HepG2 (cell line): ENCODE measurements at regions not wholly inside any gene's neighbourhood (a gene's known extent, or its start where the extent isn't known, plus 50 kb on each side); places are given as distances from the start of the nearest gene placed in this dataset.

Experiments
- ATAC-seq: fragments of 200-7000 bp; cut with Tn5 transposase; 3 replicates; pipeline ENCODE4 v1.9.1; 2020; ENCODE audit warnings: mild to moderate bottlenecking, moderate library complexity
- BruUV-seq: library from RNA; stranded (reverse); fragments of 400-500 nt; replicated peaks from 2 replicates; lab custom pipeline; 2021; lab: Mats Ljungman, UMichigan
- CTCF ChIA-PET: fragments of 300-600 bp; formaldehyde crosslinking; extraction: SDS; loops from one replicate; lab custom pipeline; 2021; ENCODE audit warnings: low total read pairs, inconsistent platforms, low intra/inter-chr PET ratio; lab: Yijun Ruan, JAX
- POLR2A ChIA-PET: fragments of 350-600 bp; sonication (Branson Sonifier 250); formaldehyde crosslinking; loops from one replicate; lab custom pipeline; 2020; ENCODE audit warnings: antibody characterized with exemption, inconsistent platforms; lab: Yijun Ruan, JAX
- DNase-seq: peaks from one replicate; pipeline ENCODE4 v3.0.0-alpha.2; 2015; ENCODE audit warnings: low spot score
- FAIRE-seq: peaks from 3 replicates; lab custom pipeline; 2011; peaks lifted over from hg19 to GRCh38; lab: Jason Lieb, UNC
- H2AFZ ChIP-seq: one replicate; pipeline ENCODE4 v1.6.1; 2011; ENCODE audit warnings: low read length, inconsistent platforms
- H3K27ac ChIP-seq: fragments of 300-600 bp; 3 replicates; pipeline ENCODE4 v1.8.0; 2011; ENCODE audit warnings: mixed run types, mild to moderate bottlenecking, mixed read lengths, low read length, inconsistent platforms; ENCODE audit not compliant: insufficient read depth; ENCODE audit errors: extremely low read length
- H3K27me3 ChIP-seq, 2 experiments: fragments of 200-600 bp in 1 of 2; 2 replicates in 1 of 2; 3 replicates in 1 of 2; pipeline versions ENCODE4 v1.6.0 to v1.8.0; 2011; ENCODE audit warnings: low read length in 2 of 2, mild to moderate bottlenecking in 2 of 2, moderate library complexity in 2 of 2, inconsistent platforms in 1 of 2; ENCODE audit not compliant: insufficient read depth in 2 of 2, control insufficient read depth in 1 of 2
- H3K36me3 ChIP-seq, 2 experiments: fragments of 200-600 bp in 1 of 2; replicated peaks in 1 of 2; 2 replicates in 1 of 2; 3 replicates in 1 of 2; pipeline versions ENCODE4 v1.5.1 to v1.8.0; 2011; ENCODE audit warnings: low read length in 2 of 2, inconsistent platforms in 1 of 2; ENCODE audit not compliant: insufficient read depth in 2 of 2, control insufficient read depth in 1 of 2
- H3K4me1 ChIP-seq: 2 replicates; pipeline ENCODE4 v1.5.1; 2012; ENCODE audit warnings: low read length, inconsistent platforms; ENCODE audit not compliant: insufficient read depth
- H3K4me2 ChIP-seq: 2 replicates; pipeline ENCODE4 v1.6.0; 2011; ENCODE audit warnings: low read depth, low read length, inconsistent platforms
- H3K4me3 ChIP-seq, 3 experiments: fragments of 200-600 bp in 1 of 3; sonication (generic), shearing (Covaris generic) in 1 of 3; replicated peaks in 1 of 3; 2 replicates each; pipeline ENCODE4 v1.5.1; 2011 to 2016; ENCODE audit warnings: low read length in 3 of 3, inconsistent platforms in 2 of 3, low read depth in 2 of 3, mild to moderate bottlenecking in 2 of 3, control low read depth in 1 of 3, mixed read lengths in 1 of 3; ENCODE audit not compliant: insufficient read depth in 1 of 3
- H3K79me2 ChIP-seq: one replicate; pipeline ENCODE4 v1.6.1; 2011; ENCODE audit warnings: low read length, inconsistent platforms; ENCODE audit not compliant: insufficient read depth
- H3K9ac ChIP-seq: 2 replicates; pipeline ENCODE4 v1.6.0; 2011; ENCODE audit warnings: mild to moderate bottlenecking, low read depth, low read length, inconsistent platforms; ENCODE audit not compliant: insufficient read depth
- H3K9me3 ChIP-seq: 2 replicates; pipeline ENCODE4 v1.5.1; 2012; ENCODE audit warnings: mild to moderate bottlenecking, low read length
- H4K20me1 ChIP-seq: 2 replicates; pipeline ENCODE4 v1.6.0; 2011; ENCODE audit warnings: inconsistent platforms, mild to moderate bottlenecking, low read length, moderate library complexity; ENCODE audit not compliant: insufficient read depth
- CEBPB ChIP-seq: IDR thresholded peaks from 2 replicates; pipeline ENCODE4 v1.6.1; 2011; ENCODE audit warnings: low read depth, low read length, improper control_type of control experiment, borderline replicate concordance
- GFI1 ChIP-seq: sonication (generic); formaldehyde crosslinking; IDR thresholded peaks from 2 replicates; pipeline ENCODE4 v1.5.0; 2020; ENCODE audit warnings: missing genetic modification reagents, mild to moderate bottlenecking, borderline replicate concordance
- PAF1 ChIP-seq: IDR thresholded peaks from 2 replicates; pipeline ENCODE4 v1.6.1; 2016; ENCODE audit warnings: missing genetic modification reagents, missing compliant biosample characterization
- POLR2AphosphoS2 ChIP-seq: IDR thresholded peaks from 2 replicates; pipeline ENCODE4 v1.6.1; 2011; ENCODE audit warnings: low read depth, low read length, improper control_type of control experiment
- RBAK ChIP-seq: sonication (generic); formaldehyde crosslinking; IDR thresholded peaks from 2 replicates; pipeline ENCODE4 v1.5.1; 2020; ENCODE audit warnings: mild to moderate bottlenecking, missing genetic modification reagents
- SIN3A ChIP-seq: IDR thresholded peaks from 2 replicates; pipeline ENCODE4 v1.6.1; 2011; ENCODE audit warnings: low read depth, mild to moderate bottlenecking, control low read depth, low read length, borderline replicate concordance
- TAF1 ChIP-seq: sonication (generic); formaldehyde crosslinking; IDR thresholded peaks from 2 replicates; pipeline ENCODE4 v1.4.0; 2020; ENCODE audit warnings: missing genetic modification reagents
- ZFP1 ChIP-seq: IDR thresholded peaks from 2 replicates; pipeline ENCODE4 v1.6.1; 2016
- ZFY ChIP-seq: sonication (generic); formaldehyde crosslinking; IDR thresholded peaks from 2 replicates; pipeline ENCODE4 v1.4.0; 2020; ENCODE audit warnings: missing genetic modification reagents
- ZNF234 ChIP-seq: sonication (generic); formaldehyde crosslinking; conservative IDR thresholded peaks from 2 replicates; pipeline ENCODE4 v1.5.1; 2020; ENCODE audit warnings: mild to moderate bottlenecking, missing genetic modification reagents
- ZNF263 ChIP-seq: sonication (generic); formaldehyde crosslinking; IDR thresholded peaks from 2 replicates; pipeline ENCODE4 v1.4.0; 2020; ENCODE audit warnings: missing genetic modification reagents
- ZNF530 ChIP-seq: sonication (generic); formaldehyde crosslinking; IDR thresholded peaks from 2 replicates; pipeline ENCODE4 v1.5.0; 2020; ENCODE audit warnings: low read depth, mild to moderate bottlenecking, missing genetic modification reagents
- ZNF570 ChIP-seq: sonication (generic); formaldehyde crosslinking; IDR thresholded peaks from 2 replicates; pipeline ENCODE4 v1.4.0; 2020; ENCODE audit warnings: mild to moderate bottlenecking, missing genetic modification reagents, borderline replicate concordance
- ZNF572 ChIP-seq: sonication (generic); formaldehyde crosslinking; IDR thresholded peaks from 2 replicates; pipeline ENCODE4 v1.5.1; 2020; ENCODE audit warnings: mild to moderate bottlenecking, missing genetic modification reagents
- ZNF75D ChIP-seq: sonication (generic); formaldehyde crosslinking; IDR thresholded peaks from 2 replicates; pipeline ENCODE4 v1.8.1; 2023; ENCODE audit warnings: missing genetic modification reagents, mild to moderate bottlenecking, borderline replicate concordance
- WGBS: methylation state at CpG from one replicate; pipeline ENCODE4 v1.1.6; 2017; ENCODE audit warnings: low lambda C conversion rate; 5-methylcytosine and 5-hydroxymethylcytosine counted together
- in situ Hi-C: cut with HindIII; loops from 2 replicates; pipeline ENCODE4 v1.10.0; 2017; ENCODE audit warnings: low pct_unique_long_range_greater_than_20kb; ENCODE audit not compliant: extremely low pct_ligation_motif_present
- intact Hi-C: fragments of 100-400 bp; cut with micrococcal nuclease; formaldehyde crosslinking; loops from one replicate; pipeline ENCODE4 v1.10.0; 2022; ENCODE audit not compliant: unreplicated experiment
- TF ChIP-seq, protein P1 (sequence below): IDR thresholded peaks from 2 replicates; pipeline ENCODE4 v1.6.1; 2016; ENCODE audit warnings: low read depth, missing genetic modification reagents, missing compliant biosample characterization
- TF ChIP-seq, protein P2 (sequence below): sonication (generic); formaldehyde crosslinking; IDR thresholded peaks from 2 replicates; pipeline ENCODE4 v1.4.0; 2020; ENCODE audit warnings: missing genetic modification reagents

DNA sequence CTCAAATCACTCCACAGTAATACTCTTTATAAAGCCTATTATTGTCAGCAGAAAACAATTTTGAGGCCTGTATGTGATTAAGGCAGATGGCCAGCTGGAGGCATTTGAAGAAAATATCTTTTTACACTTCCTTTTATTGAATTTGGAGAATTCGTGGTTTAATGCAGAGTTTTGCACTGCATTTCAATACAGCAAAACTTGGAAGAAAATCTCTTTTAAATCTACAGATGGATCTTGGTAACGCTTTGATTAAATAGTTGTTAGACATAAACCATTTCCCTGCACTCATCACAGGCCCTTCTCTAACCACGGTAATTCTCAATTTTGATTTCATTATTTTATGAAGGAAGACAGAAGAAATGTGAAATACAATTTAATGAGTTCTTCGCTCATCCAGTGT, 185.7 kb downstream of the RFC3 start:
- ATAC-seq (no peak), FAIRE-seq (no peak)

DNA sequence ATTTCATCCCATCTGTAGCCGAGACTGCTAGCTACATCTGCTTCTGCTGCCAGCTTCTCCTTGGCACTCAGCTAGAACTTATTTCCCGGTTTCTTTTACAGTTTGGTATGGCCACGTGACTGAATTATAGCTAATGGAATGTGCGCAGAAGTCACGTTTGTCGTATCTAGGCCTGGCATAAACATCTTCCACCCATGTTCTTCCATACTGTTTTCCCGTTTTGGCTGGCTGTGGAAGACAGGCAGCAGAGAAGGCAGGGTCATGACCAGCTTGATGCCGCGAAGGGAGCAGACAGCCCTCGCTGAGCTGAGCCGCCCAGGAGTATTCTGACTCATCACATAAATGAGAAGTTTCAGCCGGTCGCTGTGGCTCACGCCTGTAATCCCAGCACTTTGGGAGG, 186.7 kb downstream of the RFC3 start:
- H3K9ac ChIP-seq, result no peak overlapping the region
- no peaks in the 10 kb centered on the region for H3K9me3 ChIP-seq
- no peak overlapping the region for H3K27ac ChIP-seq
- intact Hi-C loops, result no loop called here
- POLR2A ChIA-PET, result no interaction called here
- no peaks in the 10 kb centered on the region for H3K36me3 ChIP-seq
- 95% methylated on average over 12 of the region's 14 CpGs for WGBS
- DNase-seq, result no peak
- no peaks in the 10 kb centered on the region for H3K79me2 ChIP-seq
- no TSS peak for BruUV-seq
- peaks cover 9% of the 10 kb centered on the region; the same call in 1 of the 2 replicates for H3K4me1 ChIP-seq
- H3K4me3 ChIP-seq, result no peak overlapping the region
- no peaks in the 10 kb centered on the region for H3K27me3 ChIP-seq
- CTCF ChIA-PET, result no interaction called here
- no peak overlapping the region for H2AFZ ChIP-seq
- no peak for FAIRE-seq
- no peak overlapping the region for H3K4me2 ChIP-seq
- in situ Hi-C loops, result no loop called here
- ATAC-seq, result no peak
- no peaks in the 10 kb centered on the region for H4K20me1 ChIP-seq
- no peak for TF ChIP-seq ZFY (CRISPR knock-in tag)
- TF ChIP-seq ZNF234 (CRISPR knock-in tag), result no peak
- no peak for TF ChIP-seq TAF1
- no peak for TF ChIP-seq GFI1 (CRISPR knock-in tag)
- no peak for TF ChIP-seq CEBPB
- no peak for TF ChIP-seq ZNF570 (CRISPR knock-in tag)
- TF ChIP-seq, protein P1, sequence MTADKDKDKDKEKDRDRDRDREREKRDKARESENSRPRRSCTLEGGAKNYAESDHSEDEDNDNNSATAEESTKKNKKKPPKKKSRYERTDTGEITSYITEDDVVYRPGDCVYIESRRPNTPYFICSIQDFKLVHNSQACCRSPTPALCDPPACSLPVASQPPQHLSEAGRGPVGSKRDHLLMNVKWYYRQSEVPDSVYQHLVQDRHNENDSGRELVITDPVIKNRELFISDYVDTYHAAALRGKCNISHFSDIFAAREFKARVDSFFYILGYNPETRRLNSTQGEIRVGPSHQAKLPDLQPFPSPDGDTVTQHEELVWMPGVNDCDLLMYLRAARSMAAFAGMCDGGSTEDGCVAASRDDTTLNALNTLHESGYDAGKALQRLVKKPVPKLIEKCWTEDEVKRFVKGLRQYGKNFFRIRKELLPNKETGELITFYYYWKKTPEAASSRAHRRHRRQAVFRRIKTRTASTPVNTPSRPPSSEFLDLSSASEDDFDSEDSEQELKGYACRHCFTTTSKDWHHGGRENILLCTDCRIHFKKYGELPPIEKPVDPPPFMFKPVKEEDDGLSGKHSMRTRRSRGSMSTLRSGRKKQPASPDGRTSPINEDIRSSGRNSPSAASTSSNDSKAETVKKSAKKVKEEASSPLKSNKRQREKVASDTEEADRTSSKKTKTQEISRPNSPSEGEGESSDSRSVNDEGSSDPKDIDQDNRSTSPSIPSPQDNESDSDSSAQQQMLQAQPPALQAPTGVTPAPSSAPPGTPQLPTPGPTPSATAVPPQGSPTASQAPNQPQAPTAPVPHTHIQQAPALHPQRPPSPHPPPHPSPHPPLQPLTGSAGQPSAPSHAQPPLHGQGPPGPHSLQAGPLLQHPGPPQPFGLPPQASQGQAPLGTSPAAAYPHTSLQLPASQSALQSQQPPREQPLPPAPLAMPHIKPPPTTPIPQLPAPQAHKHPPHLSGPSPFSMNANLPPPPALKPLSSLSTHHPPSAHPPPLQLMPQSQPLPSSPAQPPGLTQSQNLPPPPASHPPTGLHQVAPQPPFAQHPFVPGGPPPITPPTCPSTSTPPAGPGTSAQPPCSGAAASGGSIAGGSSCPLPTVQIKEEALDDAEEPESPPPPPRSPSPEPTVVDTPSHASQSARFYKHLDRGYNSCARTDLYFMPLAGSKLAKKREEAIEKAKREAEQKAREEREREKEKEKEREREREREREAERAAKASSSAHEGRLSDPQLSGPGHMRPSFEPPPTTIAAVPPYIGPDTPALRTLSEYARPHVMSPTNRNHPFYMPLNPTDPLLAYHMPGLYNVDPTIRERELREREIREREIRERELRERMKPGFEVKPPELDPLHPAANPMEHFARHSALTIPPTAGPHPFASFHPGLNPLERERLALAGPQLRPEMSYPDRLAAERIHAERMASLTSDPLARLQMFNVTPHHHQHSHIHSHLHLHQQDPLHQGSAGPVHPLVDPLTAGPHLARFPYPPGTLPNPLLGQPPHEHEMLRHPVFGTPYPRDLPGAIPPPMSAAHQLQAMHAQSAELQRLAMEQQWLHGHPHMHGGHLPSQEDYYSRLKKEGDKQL (CRISPR knock-in tag), result no peak
- no peak for TF ChIP-seq ZNF572 (CRISPR knock-in tag)

More for the DNA sequence above, 185.7 kb downstream of the RFC3 start:
- TF ChIP-seq, protein P2, sequence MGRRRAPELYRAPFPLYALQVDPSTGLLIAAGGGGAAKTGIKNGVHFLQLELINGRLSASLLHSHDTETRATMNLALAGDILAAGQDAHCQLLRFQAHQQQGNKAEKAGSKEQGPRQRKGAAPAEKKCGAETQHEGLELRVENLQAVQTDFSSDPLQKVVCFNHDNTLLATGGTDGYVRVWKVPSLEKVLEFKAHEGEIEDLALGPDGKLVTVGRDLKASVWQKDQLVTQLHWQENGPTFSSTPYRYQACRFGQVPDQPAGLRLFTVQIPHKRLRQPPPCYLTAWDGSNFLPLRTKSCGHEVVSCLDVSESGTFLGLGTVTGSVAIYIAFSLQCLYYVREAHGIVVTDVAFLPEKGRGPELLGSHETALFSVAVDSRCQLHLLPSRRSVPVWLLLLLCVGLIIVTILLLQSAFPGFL, result no peak
- no peak for TF ChIP-seq RBAK (CRISPR knock-in tag)
- TF ChIP-seq ZFP1 (CRISPR knock-in tag), result no peak
- TF ChIP-seq ZNF75D (CRISPR knock-in tag), result no peak
- TF ChIP-seq ZNF530 (CRISPR knock-in tag), result no peak
- no peak for TF ChIP-seq PAF1 (CRISPR knock-in tag)
- TF ChIP-seq SIN3A, result no peak
- TF ChIP-seq ZNF263 (CRISPR knock-in tag), result no peak
- no peak for TF ChIP-seq POLR2AphosphoS2
- CTCF ChIA-PET, result no interaction called here
- intact Hi-C loops, result loop anchor here (2.0 kb wide), 1 partner anchor 35 kb away; no protein-coding TSS in a partner anchor
- no TSS peak for BruUV-seq
- peaks cover 9% of the 10 kb centered on the region; the same call in 1 of the 2 replicates for H3K4me1 ChIP-seq
- H3K36me3 ChIP-seq, result no peaks in the 10 kb centered on the region
- POLR2A ChIA-PET, result no interaction called here
- no peaks in the 10 kb centered on the region for H3K79me2 ChIP-seq
- no peaks in the 10 kb centered on the region for H3K9me3 ChIP-seq
- no peak for DNase-seq
- no peaks in the 10 kb centered on the region for H3K27me3 ChIP-seq
- no peak overlapping the region for H3K4me2 ChIP-seq
- in situ Hi-C loops, result no loop called here
- no peak overlapping the region for H3K9ac ChIP-seq
- no peak overlapping the region for H2AFZ ChIP-seq
- no peaks in the 10 kb centered on the region for H4K20me1 ChIP-seq
- H3K4me3 ChIP-seq, result no peak overlapping the region
- WGBS, result 49% methylated on average over 4 of the region's 4 CpGs
- H3K27ac ChIP-seq, result no peak overlapping the region
